SKM-1 (cell line): ENCODE measurements at regions not wholly inside any gene's neighbourhood (a gene's known extent, or its start where the extent isn't known, plus 50 kb on each side); places are given as distances from the start of the nearest gene placed in this dataset.

Source experiments
- DNase-seq: peaks from one replicate; lab custom pipeline; 2025; ENCODE audit not compliant: unreplicated experiment; lab: John Stamatoyannopoulos, UW

- DNase-seq = no peak
Measured at GRCh38 chr18:78728784-78729467, 250.7 kb upstream of the SALL3 start.

- no peak for DNase-seq
Measured at GRCh38 chr18:78730546-78730945, 249.1 kb upstream of the SALL3 start.

GRCh38 chr18:78731016-78731397, 248.6 kb upstream of the SALL3 start:
- DNase-seq = no peak

- DNase-seq = no peak
Measured at GRCh38 chr18:78731398-78732032, 248.1 kb upstream of the SALL3 start.

GRCh38 chr18:78732273-78733210, 247.1 kb upstream of the SALL3 start:
- no peak for DNase-seq

- DNase-seq = no peak
Measured at GRCh38 chr18:78733762-78734613, 245.6 kb upstream of the SALL3 start.

DNA sequence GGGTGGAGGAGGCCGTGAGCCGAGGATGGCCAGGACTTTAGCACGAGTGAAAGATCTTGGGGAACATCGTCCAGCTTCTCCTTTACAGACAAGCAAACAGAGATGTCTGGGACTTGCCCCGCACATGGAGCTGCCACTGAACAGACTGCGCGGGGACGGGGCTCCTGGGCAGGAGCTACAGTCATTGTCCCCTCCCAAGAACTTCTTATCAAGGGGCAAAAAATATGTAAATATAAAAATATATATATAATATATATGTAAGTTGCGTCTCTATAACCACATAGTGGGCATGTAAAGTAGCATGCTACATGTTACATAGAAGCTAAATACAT, 245.0 kb upstream of the SALL3 start:
- DNase-seq = no peak

GRCh38 chr18:78735131-78736014, 244.2 kb upstream of the SALL3 start:
- no peak for DNase-seq

GRCh38 chr18:78736015-78736690, 243.5 kb upstream of the SALL3 start:
- DNase-seq = no peak

- no peak for DNase-seq
Measured at GRCh38 chr18:78737006-78737915, 242.4 kb upstream of the SALL3 start.

DNA sequence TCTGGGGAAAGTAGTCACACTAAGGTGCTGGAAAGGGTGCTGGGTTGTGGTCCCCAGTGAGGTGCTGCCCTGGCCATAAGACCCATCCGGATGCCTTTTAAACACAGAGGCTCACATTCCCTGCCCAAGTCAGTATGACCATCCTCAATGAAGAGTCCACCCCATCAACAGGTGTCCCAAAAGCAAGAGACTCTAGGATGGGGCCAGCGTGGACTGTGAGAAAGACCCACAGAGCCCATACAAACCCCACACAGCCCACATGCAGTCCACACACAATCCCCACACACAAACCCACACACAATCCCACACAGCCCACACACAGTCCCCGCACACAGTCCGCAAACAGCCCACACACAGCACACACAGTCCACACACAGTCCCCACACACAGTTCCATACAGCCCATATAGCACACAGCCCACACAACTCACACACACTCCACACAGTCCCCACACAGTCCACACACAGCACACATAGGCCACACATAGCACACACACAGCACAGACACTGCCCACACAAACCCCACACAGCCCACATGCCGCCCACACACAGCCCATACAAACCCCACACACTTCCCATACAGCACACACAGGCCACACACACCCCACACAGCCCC, 241.4 kb upstream of the SALL3 start:
- no peak for DNase-seq

- DNase-seq = no peak
Measured at GRCh38 chr18:78739115-78739514, 240.5 kb upstream of the SALL3 start.

DNA sequence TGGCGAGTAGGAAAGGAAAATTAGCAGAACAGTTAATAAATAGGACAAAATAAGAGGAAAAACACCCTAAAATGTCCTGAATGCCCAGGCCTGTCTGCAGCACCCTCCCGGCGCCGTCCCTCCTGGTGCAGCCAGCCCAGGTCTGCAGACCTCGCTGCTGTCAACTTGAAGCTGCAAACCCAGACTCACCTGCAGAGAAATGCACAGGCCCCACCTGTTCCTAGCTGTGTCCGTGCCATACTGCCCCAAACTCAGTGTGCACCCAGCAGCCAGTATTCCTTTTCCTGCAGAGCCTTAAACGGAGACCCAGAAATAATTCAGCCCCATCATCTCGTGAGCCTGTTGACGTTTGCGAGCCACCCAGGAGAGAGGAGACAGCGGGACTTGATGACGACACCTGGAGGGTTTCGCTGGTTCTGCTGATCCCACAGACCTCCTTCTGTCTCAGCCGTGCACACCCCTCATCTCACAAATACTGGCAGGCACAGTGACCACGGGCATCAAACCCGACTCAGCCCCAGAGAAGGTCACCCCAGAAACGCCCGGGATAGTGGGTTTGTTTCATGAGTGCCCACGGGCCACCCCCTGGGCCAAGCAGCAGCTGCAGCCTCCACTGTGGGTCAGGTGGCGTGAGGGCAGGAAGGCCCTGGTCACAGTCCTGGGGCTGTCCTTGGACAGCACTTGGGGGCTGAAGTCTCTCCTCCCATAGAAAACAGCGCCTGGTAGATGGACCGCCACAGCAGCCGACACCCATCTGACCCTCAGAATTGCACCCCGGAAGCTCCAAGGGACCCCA, 239.5 kb upstream of the SALL3 start:
- DNase-seq = no peak

DNA sequence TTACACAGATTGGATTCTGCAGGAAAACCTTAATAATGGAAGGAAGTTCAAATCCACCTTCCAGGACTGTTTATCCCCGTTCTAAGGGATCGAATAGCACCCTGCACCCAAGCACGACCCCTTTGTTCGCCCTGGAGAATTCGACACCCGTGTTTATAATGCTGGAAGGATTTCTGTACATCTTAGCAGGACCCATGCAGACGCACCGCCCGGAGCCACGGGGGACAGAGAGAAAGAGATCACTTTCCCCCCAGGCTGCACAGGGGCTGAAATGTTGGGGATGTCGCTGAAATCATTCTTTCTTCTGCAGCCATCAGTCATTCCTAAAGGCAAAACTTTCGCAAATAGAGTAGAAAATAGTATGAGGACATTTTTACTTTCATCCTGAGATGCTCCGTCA, 238.7 kb upstream of the SALL3 start:
- DNase-seq = no peak

- no peak for DNase-seq
Measured at GRCh38 chr18:78741381-78742217, 238.0 kb upstream of the SALL3 start.

- DNase-seq = no peak
Measured at GRCh38 chr18:78742218-78742745, 237.3 kb upstream of the SALL3 start.
